SW 1271 (cell line): ENCODE measurements at regions not wholly inside any gene's neighbourhood (a gene's known extent, or its start where the extent isn't known, plus 50 kb on each side); places are given as distances from the start of the nearest gene placed in this dataset.
A peak's percentile ranks its signal among the peaks of the same experiment; 100 is the strongest.

Source experiments
- DNase-seq, 2 experiments: peaks; one replicate each; lab custom pipeline; 2025; lab: John Stamatoyannopoulos, UW

- no peak for DNase-seq
These were observed 214.4 kb downstream of the ERMARD start for GRCh38 chr6:169965657-169966311.

- DNase-seq, result no peak
These were observed 213.8 kb downstream of the ERMARD start for GRCh38 chr6:169965239-169965638.

- no peak for DNase-seq
These were observed 213.2 kb downstream of the ERMARD start for GRCh38 chr6:169964486-169965180.

DNA sequence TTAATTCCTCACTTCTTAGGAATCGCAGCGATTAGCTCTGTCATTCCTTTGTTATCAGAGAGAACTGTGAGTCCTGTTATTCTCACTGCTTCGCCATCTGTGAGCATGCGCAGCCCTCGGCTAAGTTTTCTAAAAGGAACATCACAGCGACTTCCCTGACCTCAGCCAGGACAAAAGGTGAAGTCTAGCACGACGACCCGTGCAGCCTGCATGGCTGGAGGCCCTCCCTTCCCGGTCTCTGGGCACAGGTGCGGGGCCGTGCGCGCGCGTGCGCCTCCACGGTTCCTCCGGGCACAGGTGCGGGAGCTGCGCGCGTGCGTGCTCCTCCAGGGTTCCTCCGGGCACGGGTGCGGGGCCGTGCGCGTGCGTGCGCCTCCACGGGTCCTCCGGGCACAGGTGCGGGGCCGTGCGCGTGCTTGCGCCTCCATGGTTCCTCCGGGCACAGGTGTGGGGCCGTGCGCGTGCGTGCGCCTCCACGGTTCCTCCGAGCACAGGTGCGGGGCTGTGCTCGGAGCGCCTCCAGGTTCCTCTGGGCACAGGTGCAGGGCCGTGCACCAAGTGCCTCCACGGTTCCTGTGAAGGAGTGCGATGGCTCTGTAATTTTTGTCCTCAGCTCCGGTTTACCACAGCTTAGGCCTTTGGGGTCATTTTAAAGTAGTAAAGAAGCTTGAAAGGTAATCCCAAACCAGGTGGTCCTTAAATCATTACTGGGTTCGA, 212.3 kb downstream of the ERMARD start:
- no peak for DNase-seq

DNA sequence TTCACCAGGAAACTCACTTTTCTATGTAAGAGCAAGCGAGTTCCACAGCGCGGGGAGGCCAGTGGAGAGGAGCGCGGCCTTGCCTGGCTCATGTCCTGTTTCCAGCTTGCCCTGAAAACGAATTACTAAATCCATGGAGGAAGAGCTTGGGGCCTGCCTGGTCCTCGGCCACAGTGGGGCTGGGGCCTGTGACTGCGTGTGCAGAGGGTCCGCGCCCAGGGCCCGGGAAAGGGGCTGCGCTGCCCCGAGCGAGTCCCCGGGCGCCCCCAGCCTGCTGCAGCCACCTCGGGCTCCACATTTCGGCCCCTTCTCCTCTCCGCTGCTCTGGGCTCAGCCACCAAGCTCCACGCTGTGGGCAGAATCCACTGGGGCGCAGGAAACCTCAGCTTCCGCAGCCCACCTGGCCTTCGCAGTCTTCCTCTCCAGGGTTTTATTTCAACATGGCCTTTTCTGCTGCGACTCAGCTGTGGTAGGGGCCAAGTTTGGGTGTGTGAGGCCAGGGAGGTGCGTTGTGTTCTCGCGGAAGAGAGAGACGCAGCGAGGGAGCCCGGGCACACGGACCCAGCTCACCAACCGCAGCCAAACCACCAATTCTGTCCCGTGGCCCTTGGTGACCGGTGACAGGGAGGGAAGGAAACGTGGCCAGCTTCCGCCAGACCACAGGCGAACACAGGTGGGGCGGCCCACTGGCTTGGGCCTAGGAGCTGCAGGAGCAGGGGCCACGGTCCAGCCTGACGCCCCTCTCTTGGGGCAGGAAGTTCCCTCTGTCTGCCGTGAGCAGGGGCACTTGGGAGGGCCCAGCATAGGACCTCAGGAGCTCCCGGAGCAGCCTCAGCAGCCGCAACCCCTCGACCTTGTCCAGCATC, 211.4 kb downstream of the ERMARD start:
- DNase-seq, result no peak

DNA sequence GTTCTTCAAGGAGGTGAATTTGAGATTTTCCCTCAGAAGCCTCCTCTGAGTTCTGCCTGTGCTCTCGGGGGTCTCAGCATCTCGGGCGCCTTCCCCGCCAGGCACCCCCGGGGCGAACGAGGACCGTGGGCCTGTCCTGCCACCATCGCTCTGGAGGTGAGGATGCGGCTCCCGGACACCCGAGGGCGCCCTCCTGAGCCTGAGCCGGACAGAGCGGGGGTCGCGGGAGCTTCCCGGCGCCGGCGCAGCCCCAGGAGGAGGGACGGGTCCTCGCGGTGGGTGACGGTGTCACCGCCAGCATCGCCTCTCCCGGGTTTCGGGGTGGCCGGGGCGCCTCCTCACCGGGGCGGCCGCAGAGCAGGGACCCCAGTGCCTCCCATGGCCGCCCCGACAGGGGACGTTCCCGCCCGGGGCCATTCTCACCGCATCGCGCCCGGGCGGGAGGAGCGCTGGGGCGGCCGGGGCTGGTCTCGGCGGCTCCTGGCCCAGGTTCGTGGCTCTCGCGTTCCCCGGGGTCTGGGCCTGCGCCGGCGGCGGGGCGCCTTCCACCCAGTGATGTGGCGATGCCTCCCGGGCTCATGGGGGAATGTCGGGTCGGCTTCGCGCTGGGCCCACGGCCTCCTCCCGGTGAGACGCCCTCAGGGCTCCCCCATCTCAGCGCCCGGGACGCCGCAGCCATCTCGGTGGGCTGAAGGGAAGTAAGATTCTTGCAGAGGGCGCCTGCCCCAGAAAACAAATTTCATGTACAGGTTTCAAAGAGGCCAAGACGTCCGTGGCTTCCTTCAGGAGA, 210.5 kb downstream of the ERMARD start:
- no peak for DNase-seq

DNA sequence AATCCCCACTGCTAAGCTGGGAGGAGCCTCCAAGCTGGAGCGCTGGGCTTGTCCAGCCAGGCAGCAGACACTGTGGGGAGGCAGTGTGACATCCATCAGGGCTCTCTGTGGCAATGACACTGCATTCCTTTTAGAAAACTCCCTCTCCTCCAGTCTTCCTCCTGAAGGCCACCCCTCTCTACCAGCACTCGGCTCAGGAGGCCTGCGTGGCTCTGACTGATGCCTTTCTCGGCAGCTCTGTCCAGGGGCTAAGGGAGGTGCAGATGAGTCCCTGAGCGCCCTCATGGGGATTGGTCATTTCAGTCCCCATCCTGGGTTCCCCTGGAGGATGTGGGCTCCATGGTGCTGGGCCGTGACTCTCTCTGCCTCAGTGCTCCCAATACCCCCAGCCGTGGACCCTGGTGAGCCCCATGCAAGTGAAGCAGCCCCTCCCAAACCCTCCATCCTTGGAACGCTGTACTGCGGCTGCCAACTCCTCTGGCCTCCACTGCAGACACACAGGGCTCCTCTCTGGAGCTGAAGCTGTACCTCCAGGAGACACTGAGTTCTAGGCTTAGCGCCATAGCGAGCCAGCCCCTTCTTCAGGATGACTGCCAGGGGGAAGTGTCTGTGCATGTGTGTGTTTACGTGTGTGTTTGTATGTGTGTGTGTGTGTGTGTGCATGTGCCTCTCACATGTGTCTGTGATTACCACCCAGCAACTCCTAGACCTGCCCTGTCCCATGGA, 209.6 kb downstream of the ERMARD start:
- DNase-seq, result no peak

DNA sequence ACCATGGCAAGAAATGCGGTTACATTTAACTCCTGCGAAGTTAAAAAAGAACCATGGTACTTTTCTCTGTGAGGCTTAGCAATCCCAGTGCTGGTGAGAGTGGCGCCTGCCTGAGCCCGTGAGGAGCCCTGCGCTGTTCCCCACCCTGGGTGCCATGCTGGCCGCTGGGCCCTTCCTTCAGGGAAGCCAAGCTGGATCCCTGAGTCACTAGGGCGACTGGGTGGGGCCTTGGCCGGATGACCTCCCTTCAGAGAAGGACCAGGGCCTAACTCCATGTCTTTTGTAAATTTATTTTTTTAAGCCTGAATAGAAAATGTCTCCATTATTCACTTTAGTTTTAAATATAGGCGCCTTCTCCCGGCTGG, 209.1 kb downstream of the ERMARD start:
- no peak for DNase-seq

- no peak for DNase-seq
These were observed 208.6 kb downstream of the ERMARD start for GRCh38 chr6:169960003-169960344.

DNA sequence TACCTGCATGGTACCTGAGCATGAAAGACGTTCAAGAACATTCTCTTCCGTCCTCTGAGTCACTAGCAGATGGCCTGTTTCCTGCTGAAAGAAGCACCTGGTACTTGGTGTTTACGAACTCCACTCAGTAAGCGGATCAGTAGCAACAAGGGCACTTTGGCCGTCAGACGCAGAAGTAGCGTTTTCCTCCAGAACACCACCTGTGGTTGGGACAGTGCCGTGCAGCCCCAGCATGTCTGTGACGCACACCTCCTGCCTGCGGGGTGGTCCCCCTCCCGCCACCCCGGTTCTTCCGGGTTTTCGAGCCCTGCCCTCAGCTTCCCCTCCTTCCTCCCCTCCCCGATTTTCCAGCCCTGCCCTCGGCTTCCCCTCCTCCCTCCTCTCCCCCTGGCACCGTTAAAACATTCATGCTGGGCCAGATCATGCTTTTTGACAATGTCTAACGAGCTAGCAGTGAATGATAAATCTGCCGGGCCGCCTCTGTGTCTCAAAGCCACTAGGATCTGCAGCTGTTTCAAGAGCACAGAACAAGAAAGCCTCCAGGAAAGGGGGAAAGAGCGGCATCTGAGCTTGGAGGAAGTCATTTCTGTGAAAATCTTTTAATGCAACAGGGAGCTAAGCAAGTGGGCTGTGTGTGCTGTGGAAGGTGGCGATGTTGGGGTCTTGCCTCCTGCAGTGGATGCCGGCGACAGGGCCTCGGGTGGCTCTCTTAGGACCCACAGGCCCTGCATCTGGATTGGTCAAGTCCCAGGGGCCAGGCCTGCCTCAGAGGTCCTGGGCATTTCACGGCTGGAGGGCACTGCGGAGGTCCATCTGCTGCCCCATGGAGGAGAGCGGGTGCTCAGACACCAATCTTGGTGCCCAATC, 207.9 kb downstream of the ERMARD start:
- DNase-seq, result no peak

DNA sequence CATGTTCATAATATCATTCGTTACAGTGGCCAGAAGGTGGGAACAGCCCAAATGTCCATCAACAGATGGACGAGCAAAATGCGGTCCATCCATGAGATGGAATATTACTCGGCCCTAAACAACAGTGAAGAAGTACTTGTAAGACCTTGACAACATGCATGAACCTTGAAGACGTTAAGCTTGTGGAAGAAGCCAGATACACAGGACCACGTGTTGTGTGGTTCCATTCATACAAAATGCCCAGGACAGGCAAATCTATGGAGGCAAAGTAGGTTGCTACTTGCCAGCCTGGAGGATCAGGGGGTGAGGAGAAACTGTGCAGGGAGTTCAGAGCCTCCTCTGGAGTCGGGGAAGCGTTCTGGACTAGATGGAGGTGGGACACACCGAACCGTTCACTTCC, 207.1 kb downstream of the ERMARD start:
- DNase-seq, result no peak

- DNase-seq, result no peak
These were observed 206.0 kb downstream of the ERMARD start for GRCh38 chr6:169957351-169957963.

DNA sequence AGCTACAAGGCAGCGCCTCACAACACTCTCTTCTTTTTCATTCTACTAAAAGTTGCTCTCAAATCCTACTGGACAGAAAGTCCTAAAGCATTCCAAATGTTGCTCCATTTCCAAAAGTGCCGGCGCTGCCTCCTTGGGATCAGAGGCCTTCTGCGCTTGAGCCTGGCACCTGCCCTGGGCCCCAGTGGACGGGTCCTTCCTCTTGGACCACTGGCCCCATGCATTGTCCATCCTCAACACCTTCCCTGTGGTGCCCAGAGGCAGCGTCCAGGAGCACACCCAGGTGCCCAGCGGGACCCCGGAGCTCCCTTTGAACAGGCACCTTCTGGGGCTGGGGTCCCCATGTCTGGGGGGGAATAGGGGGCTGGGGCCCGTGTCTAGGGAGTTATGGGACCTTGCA, 205.2 kb downstream of the ERMARD start:
- DNase-seq, result no peak

DNA sequence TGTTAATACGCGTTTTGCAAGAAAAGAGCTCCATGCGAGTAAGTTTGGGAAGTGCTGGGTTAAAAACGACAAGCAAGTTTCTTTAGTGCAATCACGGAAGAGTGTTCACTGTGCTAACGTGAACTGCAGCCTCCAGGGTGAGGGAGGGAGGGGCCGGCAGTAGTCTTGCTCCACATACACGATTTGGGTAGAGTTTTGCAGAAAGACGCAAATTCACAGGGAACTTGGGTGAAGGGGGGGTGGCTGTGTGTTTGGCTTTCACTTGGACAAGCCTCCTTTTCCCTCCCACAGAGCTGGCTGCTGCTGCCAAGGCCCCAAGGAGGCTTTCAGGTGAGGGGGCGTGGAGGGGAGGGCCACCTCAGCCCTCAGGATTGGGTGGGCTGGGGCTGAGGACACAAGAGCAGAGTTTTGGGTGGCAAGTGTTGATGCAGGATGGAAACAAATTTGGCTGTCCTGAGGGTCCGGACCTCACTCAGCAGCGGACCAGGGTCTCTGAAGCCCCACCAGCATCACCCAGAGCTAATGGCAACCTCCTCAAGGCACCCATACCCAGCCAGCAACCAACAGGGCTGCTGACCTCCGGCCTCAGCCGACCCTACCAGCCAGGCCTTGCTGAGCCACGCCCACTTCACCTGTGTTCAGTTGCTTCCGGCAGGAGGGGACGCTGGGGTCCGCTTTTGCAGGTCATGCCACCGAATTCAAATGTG, 204.5 kb downstream of the ERMARD start:
- DNase-seq, result no peak

- DNase-seq, result no peak
These were observed 203.6 kb downstream of the ERMARD start for GRCh38 chr6:169954977-169955376.

- DNase-seq, result no peak
These were observed 202.3 kb downstream of the ERMARD start for GRCh38 chr6:169953686-169954085.

DNA sequence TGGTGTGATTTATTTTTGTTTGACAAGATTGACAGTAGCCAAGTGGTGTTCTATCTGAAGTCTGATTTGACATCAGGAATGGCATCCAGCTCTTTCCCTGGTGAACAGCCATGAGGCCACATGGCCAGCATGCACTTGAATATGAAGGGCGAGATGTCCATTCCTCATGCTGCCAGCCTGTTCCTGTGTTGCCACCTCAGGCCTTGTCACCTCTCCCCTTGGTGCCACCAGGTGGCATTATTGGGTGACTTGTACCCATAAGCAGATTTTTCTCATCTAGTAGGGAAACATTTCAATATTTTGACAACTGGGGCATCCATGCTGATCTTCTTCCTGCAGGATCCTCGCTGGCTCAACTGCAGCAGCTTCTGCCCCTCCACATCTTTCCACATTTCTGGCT, 199.1 kb downstream of the ERMARD start:
- DNase-seq, result peak in 1 of 2 experiments; percentile 8

DNA sequence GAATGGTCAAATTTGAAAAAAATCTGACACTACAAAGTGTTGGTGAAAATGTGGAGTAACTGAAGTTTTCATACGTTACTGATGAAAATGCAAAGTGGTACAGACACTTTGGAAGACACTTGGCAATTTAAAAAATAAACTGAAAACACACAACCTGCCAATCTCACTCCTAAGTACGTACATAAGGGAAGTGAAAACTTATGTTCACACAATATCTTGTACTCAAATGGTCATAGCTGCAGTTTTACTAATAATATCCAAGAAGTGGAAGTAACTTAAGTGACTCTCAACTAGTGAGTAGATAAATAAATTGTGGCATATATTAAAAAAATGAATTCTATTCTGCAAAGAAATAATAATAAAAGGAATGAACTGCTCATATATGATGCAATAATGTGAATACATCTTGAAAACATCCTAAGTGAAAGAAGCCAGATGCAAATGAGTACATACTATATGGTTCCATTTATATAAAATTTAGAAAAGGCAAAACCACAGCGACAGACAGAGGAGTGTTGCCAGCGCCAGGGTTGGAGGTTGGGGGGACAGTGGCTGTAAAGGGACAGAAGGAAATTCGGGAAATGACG, 198.2 kb downstream of the ERMARD start:
- DNase-seq, result no peak

- DNase-seq, result no peak
These were observed 195.5 kb downstream of the ERMARD start for GRCh38 chr6:169946971-169947370.
